ENCODE measurements at regions not wholly inside any gene's neighbourhood (a gene's known extent, or its start where the extent isn't known, plus 50 kb on each side); places are given as distances from the start of the nearest gene placed in this dataset.

DNA sequence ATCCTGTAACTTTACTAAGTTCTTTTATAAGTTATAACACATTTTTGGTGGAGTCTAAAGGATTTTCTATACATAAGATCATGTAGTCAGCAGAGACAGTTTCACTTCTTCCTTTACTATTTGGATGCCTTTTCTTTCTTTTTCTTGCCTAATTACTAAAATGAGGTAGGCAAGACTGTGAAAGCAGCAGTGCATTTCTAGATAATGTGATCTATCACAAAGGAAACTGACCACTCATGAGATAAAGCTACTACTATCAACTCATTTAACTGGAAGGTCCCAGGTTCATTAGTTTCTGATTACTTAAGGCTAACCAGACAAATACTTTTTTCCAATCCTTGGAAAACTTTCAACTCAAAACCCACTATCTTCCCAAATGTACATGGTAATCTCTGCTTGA, 196.2 kb upstream of the E2F8 start:
- TF ChIP-seq, protein P1, sequence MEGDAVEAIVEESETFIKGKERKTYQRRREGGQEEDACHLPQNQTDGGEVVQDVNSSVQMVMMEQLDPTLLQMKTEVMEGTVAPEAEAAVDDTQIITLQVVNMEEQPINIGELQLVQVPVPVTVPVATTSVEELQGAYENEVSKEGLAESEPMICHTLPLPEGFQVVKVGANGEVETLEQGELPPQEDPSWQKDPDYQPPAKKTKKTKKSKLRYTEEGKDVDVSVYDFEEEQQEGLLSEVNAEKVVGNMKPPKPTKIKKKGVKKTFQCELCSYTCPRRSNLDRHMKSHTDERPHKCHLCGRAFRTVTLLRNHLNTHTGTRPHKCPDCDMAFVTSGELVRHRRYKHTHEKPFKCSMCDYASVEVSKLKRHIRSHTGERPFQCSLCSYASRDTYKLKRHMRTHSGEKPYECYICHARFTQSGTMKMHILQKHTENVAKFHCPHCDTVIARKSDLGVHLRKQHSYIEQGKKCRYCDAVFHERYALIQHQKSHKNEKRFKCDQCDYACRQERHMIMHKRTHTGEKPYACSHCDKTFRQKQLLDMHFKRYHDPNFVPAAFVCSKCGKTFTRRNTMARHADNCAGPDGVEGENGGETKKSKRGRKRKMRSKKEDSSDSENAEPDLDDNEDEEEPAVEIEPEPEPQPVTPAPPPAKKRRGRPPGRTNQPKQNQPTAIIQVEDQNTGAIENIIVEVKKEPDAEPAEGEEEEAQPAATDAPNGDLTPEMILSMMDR (IDR thresholded peaks at IDR 0.05; ENCODE audit: low read depth, low read length): no peak
- no peak for TF ChIP-seq EZH2phosphoT487 (IDR thresholded peaks at IDR 0.05; ENCODE audit: low read depth)
